ENCODE measurements at regions not wholly inside any gene's neighbourhood (a gene's known extent, or its start where the extent isn't known, plus 50 kb on each side); places are given as distances from the start of the nearest gene placed in this dataset.

- no peak for ATAC-seq
- Histone ChIP-seq H3K27me3 (no peaks in the 10 kb centered on the region), H3K4me3 (no peak overlapping the region), H3K4me1 (no peaks in the 10 kb centered on the region), H3K36me3 (replicated peaks in 1 of 2; ENCODE audit: insufficient read depth in 1 of 2, low read depth in 2 of 2) (no peaks in the 10 kb centered on the region), H3K27ac (no peak overlapping the region), H3K9me3 (no peaks in the 10 kb centered on the region)
- WGBS, 2 donors = 64 to 76% methylated on average over 3 of the region's 3 CpGs
- TF ChIP-seq CTCF (IDR thresholded peaks at IDR 0.05) (no peak), POLR2A (IDR thresholded peaks at IDR 0.05) (no peak)
- intact Hi-C loops (cut with DNase I) = no loop called here
- no peak for DNase-seq
Observed at GRCh38 chr13:58472483-58472882, 840.9 kb downstream of the PCDH17 start.

GRCh38 chr13:58474581-58474980 lies 843.0 kb downstream of the PCDH17 start:
- no peaks in the 10 kb centered on the region for H3K9me3 ChIP-seq
- H3K27me3 ChIP-seq = no peaks in the 10 kb centered on the region
- intact Hi-C loops (cut with DNase I) = no loop called here
- no peak for ATAC-seq
- DNase-seq = no peak
- no peaks in the 10 kb centered on the region for H3K36me3 ChIP-seq (replicated peaks in 1 of 2; ENCODE audit: insufficient read depth in 1 of 2, low read depth in 2 of 2)
- no peak overlapping the region for H3K4me3 ChIP-seq
- TF ChIP-seq POLR2A (IDR thresholded peaks at IDR 0.05) = no peak
- TF ChIP-seq CTCF (IDR thresholded peaks at IDR 0.05) = no peak
- H3K4me1 ChIP-seq = no peaks in the 10 kb centered on the region
- H3K27ac ChIP-seq = no peak overlapping the region

GRCh38 chr13:58476206-58476918 lies 844.8 kb downstream of the PCDH17 start:
- DNase-seq = no peak
- no peaks in the 10 kb centered on the region for H3K36me3 ChIP-seq (replicated peaks in 1 of 2; ENCODE audit: insufficient read depth in 1 of 2, low read depth in 2 of 2)
- no peak overlapping the region for H3K27ac ChIP-seq
- no peak for TF ChIP-seq POLR2A (IDR thresholded peaks at IDR 0.05)
- TF ChIP-seq CTCF (IDR thresholded peaks at IDR 0.05) = no peak
- no peaks in the 10 kb centered on the region for H3K9me3 ChIP-seq
- no peak for ATAC-seq
- H3K4me1 ChIP-seq = no peaks in the 10 kb centered on the region
- H3K4me3 ChIP-seq = no peak overlapping the region
- WGBS, 2 donors = 43 to 48% methylated on average over 6 of the region's 6 CpGs
- intact Hi-C loops (cut with DNase I) = no loop called here
- no peaks in the 10 kb centered on the region for H3K27me3 ChIP-seq

- no peak overlapping the region for H3K27ac ChIP-seq
- TF ChIP-seq CTCF (IDR thresholded peaks at IDR 0.05) = no peak
- TF ChIP-seq POLR2A (IDR thresholded peaks at IDR 0.05) = no peak
- H3K9me3 ChIP-seq = no peaks in the 10 kb centered on the region
- no peaks in the 10 kb centered on the region for H3K4me1 ChIP-seq
- H3K4me3 ChIP-seq = no peak overlapping the region
- DNase-seq (no peak), ATAC-seq (no peak)
- no peaks in the 10 kb centered on the region for H3K36me3 ChIP-seq (replicated peaks in 1 of 2; ENCODE audit: insufficient read depth in 1 of 2, low read depth in 2 of 2)
- intact Hi-C loops (cut with DNase I) = no loop called here
- H3K27me3 ChIP-seq = no peaks in the 10 kb centered on the region
- 24 to 45% methylated on average over 1 of the region's 1 CpG for WGBS, 2 donors
Observed at GRCh38 chr13:58478858-58479257, 847.3 kb downstream of the PCDH17 start.

GRCh38 chr13:58480061-58480460 lies 848.5 kb downstream of the PCDH17 start:
- no peak overlapping the region for H3K4me3 ChIP-seq
- 73 to 94% methylated on average over 1 of the region's 1 CpG for WGBS, 2 donors
- H3K9me3 ChIP-seq = no peaks in the 10 kb centered on the region
- H3K27me3 ChIP-seq = no peaks in the 10 kb centered on the region
- intact Hi-C loops (cut with DNase I) = no loop called here
- TF ChIP-seq POLR2A (IDR thresholded peaks at IDR 0.05) (no peak), CTCF (IDR thresholded peaks at IDR 0.05) (no peak)
- no peaks in the 10 kb centered on the region for H3K4me1 ChIP-seq
- DNase-seq (no peak), ATAC-seq (no peak)
- H3K36me3 ChIP-seq (replicated peaks in 1 of 2; ENCODE audit: insufficient read depth in 1 of 2, low read depth in 2 of 2) = no peaks in the 10 kb centered on the region
- H3K27ac ChIP-seq = no peak overlapping the region
